B cell (primary cell): ENCODE measurements at regions not wholly inside any gene's neighbourhood (a gene's known extent, or its start where the extent isn't known, plus 50 kb on each side); places are given as distances from the start of the nearest gene placed in this dataset.

ENCODE experiments used
- EZH2 ChIP-seq: IDR thresholded peaks from 2 replicates; pipeline ENCODE4 v1.6.1; 2012; ENCODE audit warnings: borderline replicate concordance, low read depth, mild to moderate bottlenecking, moderate library complexity, low read length; ENCODE audit not compliant: insufficient read depth, poor library complexity, severe bottlenecking
- TF ChIP-seq, protein P1 (sequence below): fragments of 200-600 bp; IDR thresholded peaks from one replicate; pipeline ENCODE4 v1.8.0; 2022; ENCODE audit warnings: antibody characterized with exemption, mild to moderate bottlenecking

DNA sequence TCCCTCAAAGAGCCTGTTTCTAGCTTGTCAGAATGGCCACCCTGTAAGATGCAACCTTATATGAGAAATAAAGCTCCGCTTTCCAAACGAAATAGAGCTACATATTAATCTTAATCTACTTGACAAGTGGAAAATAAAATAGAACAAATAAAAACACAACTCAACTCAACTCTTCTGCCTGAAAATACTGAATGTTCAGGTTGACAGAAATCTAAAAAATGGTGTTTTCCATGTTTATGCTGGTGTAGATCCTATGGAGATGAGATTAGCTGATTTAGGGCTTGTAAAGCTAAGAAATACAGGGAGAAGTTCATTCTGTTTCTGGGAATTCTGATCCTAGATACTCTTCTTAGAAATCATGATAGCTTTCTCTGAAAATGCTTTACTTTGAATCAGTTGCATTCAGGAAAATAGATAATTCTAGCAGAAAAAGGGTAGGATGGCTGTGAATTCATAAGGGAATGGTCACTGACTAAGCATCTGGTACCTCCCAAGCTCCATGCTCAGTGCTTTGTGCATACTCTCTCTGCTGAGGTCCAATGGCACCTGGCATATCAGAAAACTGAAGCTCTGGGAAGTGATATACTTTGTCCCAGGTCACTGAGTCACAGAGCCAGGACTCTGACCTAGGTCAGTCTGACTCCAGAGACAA lies 89.2 kb upstream of the EXOC1L start:
- TF ChIP-seq, protein P1, sequence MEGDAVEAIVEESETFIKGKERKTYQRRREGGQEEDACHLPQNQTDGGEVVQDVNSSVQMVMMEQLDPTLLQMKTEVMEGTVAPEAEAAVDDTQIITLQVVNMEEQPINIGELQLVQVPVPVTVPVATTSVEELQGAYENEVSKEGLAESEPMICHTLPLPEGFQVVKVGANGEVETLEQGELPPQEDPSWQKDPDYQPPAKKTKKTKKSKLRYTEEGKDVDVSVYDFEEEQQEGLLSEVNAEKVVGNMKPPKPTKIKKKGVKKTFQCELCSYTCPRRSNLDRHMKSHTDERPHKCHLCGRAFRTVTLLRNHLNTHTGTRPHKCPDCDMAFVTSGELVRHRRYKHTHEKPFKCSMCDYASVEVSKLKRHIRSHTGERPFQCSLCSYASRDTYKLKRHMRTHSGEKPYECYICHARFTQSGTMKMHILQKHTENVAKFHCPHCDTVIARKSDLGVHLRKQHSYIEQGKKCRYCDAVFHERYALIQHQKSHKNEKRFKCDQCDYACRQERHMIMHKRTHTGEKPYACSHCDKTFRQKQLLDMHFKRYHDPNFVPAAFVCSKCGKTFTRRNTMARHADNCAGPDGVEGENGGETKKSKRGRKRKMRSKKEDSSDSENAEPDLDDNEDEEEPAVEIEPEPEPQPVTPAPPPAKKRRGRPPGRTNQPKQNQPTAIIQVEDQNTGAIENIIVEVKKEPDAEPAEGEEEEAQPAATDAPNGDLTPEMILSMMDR = no peak
- no peak for TF ChIP-seq EZH2
